Endothelial cell of umbilical vein (primary cell): ENCODE measurements at regions not wholly inside any gene's neighbourhood (a gene's known extent, or its start where the extent isn't known, plus 50 kb on each side); places are given as distances from the start of the nearest gene placed in this dataset.

Experiments used
- BruUV-seq: library from RNA; stranded (reverse); fragments of 400-500 nt; replicated peaks from 2 replicates; lab custom pipeline; 2021; lab: Mats Ljungman, UMichigan
- CTCF ChIA-PET: fragments of 300-600, 350-600 bp; sonication (Branson Sonifier 250); formaldehyde crosslinking; loops from one replicate; lab custom pipeline; 2021; ENCODE audit warnings: antibody characterized with exemption, inconsistent platforms; lab: Charles Lee
- POLR2A ChIA-PET: fragments of 300-600, 350-600 bp; sonication (Branson Sonifier 250); formaldehyde crosslinking; loops from one replicate; lab custom pipeline; 2021; ENCODE audit warnings: antibody characterized with exemption, inconsistent platforms; lab: Charles Lee
- DNase-seq: peaks from one replicate; pipeline ENCODE4 v3.0.0-alpha.2; 2011; ENCODE audit warnings: low read depth, low spot score
- FAIRE-seq: peaks from 2 replicates; lab custom pipeline; 2011; peaks lifted over from hg19 to GRCh38; lab: Jason Lieb, UNC
- H2AFZ ChIP-seq: 2 replicates; pipeline ENCODE4 v1.6.0; 2012; ENCODE audit warnings: low read depth, low read length, control low read depth, inconsistent platforms
- H3K27ac ChIP-seq: 2 replicates; pipeline ENCODE4 v1.5.1; 2011; ENCODE audit warnings: low read depth, mild to moderate bottlenecking, control low read depth, low read length, moderate library complexity; ENCODE audit not compliant: insufficient read depth
- H3K27me3 ChIP-seq, 2 experiments: 2 replicates each; pipeline versions ENCODE4 v1.6.0 to v1.6.1; 2011; ENCODE audit warnings: low read length in 2 of 2, mixed read lengths in 1 of 2; ENCODE audit not compliant: control insufficient read depth in 2 of 2, insufficient read depth in 2 of 2
- H3K36me3 ChIP-seq, 2 experiments: 2 replicates in 1 of 2; 3 replicates in 1 of 2; pipeline ENCODE4 v1.5.1; 2011; ENCODE audit warnings: low read length in 2 of 2, mild to moderate bottlenecking in 1 of 2, moderate library complexity in 1 of 2; ENCODE audit not compliant: control insufficient read depth in 2 of 2, insufficient read depth in 2 of 2; ENCODE audit errors: extremely low read depth in 1 of 2
- H3K4me1 ChIP-seq: 3 replicates; pipeline ENCODE4 v1.5.1; 2011; ENCODE audit warnings: mild to moderate bottlenecking, low read length; ENCODE audit not compliant: control insufficient read depth, insufficient read depth; ENCODE audit errors: extremely low read depth
- H3K4me2 ChIP-seq: 2 replicates; pipeline ENCODE4 v1.6.1; 2011; ENCODE audit warnings: low read length, control low read depth, mixed read lengths; ENCODE audit not compliant: insufficient read depth
- H3K4me3 ChIP-seq, 3 experiments: fragments of 200-600 bp in 1 of 3; sonication (generic), shearing (Covaris generic) in 1 of 3; replicated peaks in 1 of 3; 2 replicates each; pipeline ENCODE4 v1.5.1; 2011 to 2016; ENCODE audit warnings: control low read depth in 3 of 3, low read length in 3 of 3, mild to moderate bottlenecking in 2 of 3, inconsistent platforms in 1 of 3, low read depth in 1 of 3, moderate library complexity in 1 of 3; ENCODE audit not compliant: insufficient read depth in 1 of 3
- H3K79me2 ChIP-seq: 2 replicates; pipeline ENCODE4 v1.6.0; 2012; ENCODE audit warnings: low read length, inconsistent platforms; ENCODE audit not compliant: control insufficient read depth, insufficient read depth
- H3K9ac ChIP-seq: replicated peaks from 2 replicates; pipeline ENCODE3; 2011; ENCODE audit warnings: low read length, control low read depth; ENCODE audit not compliant: insufficient read depth; ENCODE audit errors: extremely low read depth
- H3K9me1 ChIP-seq: replicated peaks from 3 replicates; pipeline ENCODE4 v1.6.0; 2011; ENCODE audit warnings: mild to moderate bottlenecking, low read length; ENCODE audit not compliant: control insufficient read depth, insufficient read depth; ENCODE audit errors: extremely low read depth
- H3K9me3 ChIP-seq: replicated peaks from 2 replicates; pipeline ENCODE4 v1.5.1; 2012; ENCODE audit warnings: low read length, inconsistent platforms; ENCODE audit not compliant: control insufficient read depth, insufficient read depth
- H4K20me1 ChIP-seq: replicated peaks from 2 replicates; pipeline ENCODE3; 2011; ENCODE audit warnings: mild to moderate bottlenecking, low read length; ENCODE audit not compliant: control insufficient read depth, insufficient read depth; ENCODE audit errors: extremely low read depth
- CTCF ChIP-seq, 2 donors: IDR thresholded peaks; 1 replicate in 1 of 2; 2 replicates in 1 of 2; pipeline ENCODE4 v1.5.1; 2011; ENCODE audit warnings: low read length in 2 of 2, mild to moderate bottlenecking in 2 of 2, moderate library complexity in 2 of 2, control low read depth in 1 of 2, inconsistent platforms in 1 of 2, low read depth in 1 of 2; ENCODE audit not compliant: insufficient read depth in 1 of 2; ENCODE audit errors: extremely low read depth in 1 of 2
- EZH2 ChIP-seq: IDR thresholded peaks from 2 replicates; pipeline ENCODE4 v1.6.1; 2012; ENCODE audit warnings: borderline replicate concordance, low read depth, mild to moderate bottlenecking, moderate library complexity, low read length, inconsistent platforms; ENCODE audit not compliant: severe bottlenecking
- FOS ChIP-seq: IDR thresholded peaks from 2 replicates; pipeline ENCODE4 v1.6.1; 2011; ENCODE audit warnings: mild to moderate bottlenecking, low read length, moderate library complexity, borderline replicate concordance; ENCODE audit not compliant: insufficient read depth
- GATA2 ChIP-seq: IDR thresholded peaks from 2 replicates; pipeline ENCODE4 v1.7.0; 2011; ENCODE audit warnings: low read depth, mild to moderate bottlenecking, moderate library complexity, mixed read lengths, low read length; ENCODE audit not compliant: insufficient read length, insufficient read depth
- JUN ChIP-seq: IDR thresholded peaks from 2 replicates; pipeline ENCODE4 v1.6.1; 2011; ENCODE audit warnings: borderline replicate concordance, low read depth; ENCODE audit not compliant: insufficient read length, insufficient read depth
- MAX ChIP-seq: IDR thresholded peaks from 2 replicates; pipeline ENCODE4 v1.6.1; 2011; ENCODE audit not compliant: insufficient read depth, insufficient read length
- MYC ChIP-seq: IDR thresholded peaks from one replicate; pipeline ENCODE4 v1.6.1; 2011; ENCODE audit warnings: mild to moderate bottlenecking, low read depth, low read length
- POLR2A ChIP-seq: IDR thresholded peaks from 2 replicates; pipeline ENCODE4 v1.6.1; 2012; ENCODE audit warnings: low read depth, mild to moderate bottlenecking, control low read depth, low read length
- dilution Hi-C: fragments of 300-500 bp; cut with MboI; formaldehyde crosslinking; loops from one replicate; pipeline ENCODE4 v1.15.0; 2019; ENCODE audit warnings: low sequenced_read_pairs; ENCODE audit not compliant: extremely low pct_ligation_motif_present
- intact Hi-C: fragments of 100-400 bp; cut with micrococcal nuclease; formaldehyde crosslinking; loops from one replicate; pipeline ENCODE4 v1.10.0; 2022

- Histone ChIP-seq H3K79me2 (no peaks in the 10 kb centered on the region), H4K20me1 (no peaks in the 10 kb centered on the region), H3K27ac (no peak overlapping the region), H3K9me1 (no peaks in the 10 kb centered on the region), H3K9me3 (no peaks in the 10 kb centered on the region), H2AFZ (no peak overlapping the region), H3K4me3 (no peak overlapping the region), H3K9ac (no peak overlapping the region), H3K4me1 (no peaks in the 10 kb centered on the region), H3K4me2 (no peak overlapping the region), H3K27me3 (no peaks in the 10 kb centered on the region), H3K36me3 (no peaks in the 10 kb centered on the region)
- FAIRE-seq (no peak), DNase-seq (no peak)
- no peak for TF ChIP-seq POLR2A
- TF ChIP-seq CTCF (IDR thresholded peaks at IDR 0.05; ENCODE audit: extremely low read depth in 1 of 2, insufficient read depth in 1 of 2, low read depth in 1 of 2, low read length in 2 of 2): no peak
- no peak for TF ChIP-seq GATA2
- no peak for TF ChIP-seq MAX
- BruUV-seq: no TSS peak
- intact Hi-C loops: no loop called here
- POLR2A ChIA-PET: no interaction called here
- CTCF ChIA-PET: interaction anchor here (1.2 kb wide), 1 partner anchor 10 kb away, joined by 3 read pairs; no protein-coding TSS in a partner anchor
- dilution Hi-C loops: no loop called here
Observed at GRCh38 chr13:80118506-80118905, 222.4 kb downstream of the SPRY2 start.

- FAIRE-seq (no peak), DNase-seq (no peak)
- ChIA-PET CTCF (interaction anchor here (1.1 to 1.5 kb wide), 3 partner anchors 9 to 15 kb away, joined by 3 to 4 read pairs (median 4); no protein-coding TSS in a partner anchor), POLR2A (no interaction called here)
- Histone ChIP-seq H3K36me3 (no peaks in the 10 kb centered on the region), H3K4me3 (no peak overlapping the region), H3K27ac (no peak overlapping the region), H3K4me2 (no peak overlapping the region), H2AFZ (no peak overlapping the region), H3K9me3 (no peaks in the 10 kb centered on the region), H3K9me1 (no peaks in the 10 kb centered on the region), H3K9ac (no peak overlapping the region), H4K20me1 (no peaks in the 10 kb centered on the region), H3K4me1 (no peaks in the 10 kb centered on the region), H3K79me2 (no peaks in the 10 kb centered on the region), H3K27me3 (no peaks in the 10 kb centered on the region)
- TF ChIP-seq GATA2: no peak
- TF ChIP-seq POLR2A: no peak
- TF ChIP-seq CTCF (IDR thresholded peaks at IDR 0.05; ENCODE audit: extremely low read depth in 1 of 2, insufficient read depth in 1 of 2, low read depth in 1 of 2, low read length in 2 of 2): no peak
- TF ChIP-seq EZH2: no peak
- no peak for TF ChIP-seq MYC
- no peak for TF ChIP-seq JUN
- TF ChIP-seq FOS: no peak
- dilution Hi-C loops (no loop called here), intact Hi-C loops (no loop called here)
- BruUV-seq: no TSS peak
Observed at GRCh38 chr13:80118099-80118498, 222.8 kb downstream of the SPRY2 start.
